Renal cortex interstitium (tissue), 11 donors: ENCODE measurements at regions not wholly inside any gene's neighbourhood (a gene's known extent, or its start where the extent isn't known, plus 50 kb on each side); places are given as distances from the start of the nearest gene placed in this dataset.

Source experiments
- DNase-seq, 11 donors: peaks; one replicate each; pipeline ENCODE4 v3.0.0-alpha.2; 2013; ENCODE audit warnings: low read depth in 9 of 11, low spot score in 4 of 11; ENCODE audit errors: extremely low read depth in 1 of 11

DNA sequence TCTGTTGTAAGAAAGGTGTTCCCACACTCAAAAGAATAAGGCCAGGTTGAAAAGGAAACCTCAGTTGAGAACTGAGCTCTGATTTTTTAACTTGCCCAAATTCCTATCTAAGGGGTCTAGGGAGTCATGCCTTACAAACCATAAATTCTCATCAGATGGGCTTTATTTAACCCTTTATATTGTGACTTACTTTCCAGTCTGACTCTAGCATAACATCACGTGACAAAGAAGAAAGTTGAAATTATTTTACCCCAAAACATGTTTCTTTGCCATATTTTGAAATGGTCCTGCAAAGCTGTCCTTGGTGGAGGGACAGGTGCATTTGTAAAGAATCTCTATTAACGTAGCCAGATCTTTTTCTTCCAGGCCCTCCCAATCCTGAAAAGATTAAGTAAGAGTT is 411.7 kb downstream of the GALC start:
- no peak for DNase-seq

DNA sequence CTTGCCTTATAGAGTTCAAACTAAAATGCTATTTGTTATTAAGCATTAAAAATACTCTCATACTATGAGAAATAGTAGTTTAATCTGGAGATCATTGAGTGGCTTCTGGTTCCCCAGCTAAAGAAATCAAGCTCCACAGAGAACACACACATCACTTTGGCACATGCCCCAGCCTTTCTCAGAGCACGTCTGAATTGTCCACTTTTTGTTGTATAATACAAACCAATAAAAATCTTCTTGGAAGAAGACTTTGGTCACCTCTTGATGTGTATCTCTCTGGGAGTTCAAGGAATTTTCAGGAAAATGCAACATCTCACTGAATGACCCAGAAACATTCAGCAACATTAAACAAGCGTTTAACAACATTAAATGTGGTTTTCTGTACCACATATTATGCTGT is 413.9 kb downstream of the GALC start:
- DNase-seq, result no peak

DNA sequence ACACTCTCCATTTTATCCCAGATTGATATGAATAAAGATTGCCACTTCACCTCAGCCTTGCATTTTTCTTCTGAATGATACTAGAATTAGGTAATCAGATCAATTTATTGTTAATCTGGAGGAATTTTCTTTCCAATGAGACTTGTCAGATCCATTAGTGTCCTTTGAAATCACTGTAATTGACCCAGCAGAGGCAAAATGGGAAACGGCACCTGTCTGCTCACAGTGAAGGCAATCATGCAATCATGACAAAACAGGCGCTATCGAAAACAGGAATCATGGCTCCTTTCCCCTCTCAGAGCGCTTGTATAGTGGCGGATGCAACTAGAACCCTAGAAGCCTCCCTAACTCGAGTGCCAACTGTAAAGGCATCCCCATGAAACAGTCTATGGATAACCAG is 417.6 kb downstream of the GALC start:
- no peak for DNase-seq

DNA sequence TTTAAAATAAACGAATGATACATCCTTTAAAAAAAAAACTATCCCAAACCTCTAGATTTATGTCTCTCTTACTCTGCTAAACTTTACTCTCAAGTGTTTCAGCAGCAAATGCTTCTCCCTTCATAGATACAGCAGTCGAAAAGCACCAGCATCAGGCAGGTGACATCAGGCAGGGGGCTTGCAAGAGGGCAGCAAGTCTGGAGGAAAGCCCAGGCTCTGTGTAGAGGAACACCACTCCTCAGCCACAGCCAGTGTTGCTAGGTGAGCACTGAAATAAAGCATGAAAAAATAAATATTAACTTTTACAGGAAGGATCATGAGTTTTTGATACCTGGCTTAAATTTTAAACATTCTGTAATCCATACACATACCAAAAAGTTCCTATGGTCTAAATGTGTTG is 419.4 kb downstream of the GALC start:
- no peak for DNase-seq

DNA sequence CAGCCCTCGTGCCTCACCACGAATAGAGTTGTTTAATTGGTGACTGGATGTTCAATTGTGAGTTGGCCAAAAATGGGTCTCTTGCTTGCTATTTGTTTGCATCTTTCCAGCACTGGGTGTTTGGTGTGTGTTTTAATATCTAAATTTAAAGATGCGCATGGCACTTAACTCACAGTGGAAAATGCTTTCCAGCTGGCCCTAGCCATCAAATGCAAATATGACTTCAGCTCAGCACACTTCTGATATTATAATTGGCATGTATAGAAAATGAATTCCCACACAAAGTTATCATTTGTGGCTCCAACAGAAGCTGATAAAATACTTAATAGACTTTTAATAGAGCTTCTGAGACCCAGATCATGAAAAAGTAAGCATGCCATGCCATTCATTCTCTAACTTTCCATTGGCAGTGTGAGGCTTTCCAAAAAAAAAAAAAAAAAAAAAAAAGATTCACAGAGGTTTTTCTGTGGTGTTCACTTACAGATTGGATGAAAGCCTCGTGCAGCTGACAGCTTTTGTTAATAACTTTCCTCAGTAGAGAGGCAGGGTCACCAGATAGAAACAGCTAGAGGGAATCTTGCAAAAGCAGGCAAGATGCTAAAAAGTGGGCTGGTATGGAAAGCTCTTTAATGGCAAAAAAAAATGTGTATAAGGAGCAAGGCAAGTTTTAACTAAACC is 425.2 kb downstream of the GALC start:
- DNase-seq, result no peak

DNA sequence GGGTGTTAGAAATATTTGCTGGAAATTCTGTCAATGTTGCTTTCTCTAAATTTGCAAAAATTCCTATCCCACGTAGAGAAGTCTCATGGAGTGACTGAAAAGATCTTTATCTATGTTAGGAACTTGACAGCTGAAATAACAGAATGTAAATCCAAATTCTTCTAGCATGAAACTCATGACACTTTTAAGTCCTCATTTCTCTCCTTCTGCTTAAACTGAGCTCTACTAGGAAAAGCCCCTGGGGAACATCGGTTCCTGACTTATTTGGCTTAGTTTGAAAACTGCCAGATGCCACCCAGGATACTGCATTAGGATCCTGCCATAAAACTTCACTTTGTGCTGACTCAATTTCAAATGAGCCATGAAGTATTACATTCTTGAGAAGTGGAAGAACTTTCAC is 426.0 kb downstream of the GALC start:
- DNase-seq, result peak in 7 of 11 donors; percentile 6 to 36 (median 17)

DNA sequence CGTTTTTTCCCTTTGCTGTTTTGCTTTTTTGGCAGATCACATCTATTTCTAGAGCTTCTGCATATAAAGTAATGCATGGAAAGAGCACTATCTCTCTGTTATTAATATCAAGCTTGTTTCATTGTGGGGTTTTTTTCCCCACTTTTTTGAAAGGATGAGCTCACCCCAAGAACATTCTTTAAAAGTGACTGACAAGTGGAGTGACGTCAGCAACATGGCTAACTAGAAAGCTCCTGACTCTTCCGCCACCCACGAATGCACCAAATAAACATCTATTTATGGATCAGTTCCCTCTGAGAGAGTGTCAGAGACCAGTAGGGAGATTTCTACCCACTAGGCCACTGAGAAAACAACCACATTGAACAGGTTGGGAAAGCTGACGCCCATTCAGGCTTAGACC is 445.4 kb downstream of the GALC start:
- no peak for DNase-seq

DNA sequence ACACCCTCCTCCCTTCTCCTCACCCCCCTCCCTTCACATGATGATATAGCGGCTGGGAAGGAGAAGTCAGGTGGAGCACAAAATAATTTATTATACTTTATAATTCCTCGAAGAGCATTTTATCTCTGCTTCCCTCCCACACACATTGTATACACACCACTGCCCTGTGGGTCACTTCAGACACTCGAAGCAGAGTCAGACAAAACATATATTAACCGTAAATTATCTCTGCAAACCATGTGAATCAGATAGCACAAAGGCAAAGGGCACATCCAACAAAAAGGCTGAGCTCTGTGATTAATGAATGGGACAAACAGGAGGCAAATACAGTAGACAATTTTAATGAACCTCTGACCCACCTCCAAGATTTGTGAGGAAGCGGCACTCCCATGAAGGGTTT is 450.7 kb downstream of the GALC start:
- DNase-seq, result peak in 3 of 11 donors; percentile 14 to 18 (median 18)

DNA sequence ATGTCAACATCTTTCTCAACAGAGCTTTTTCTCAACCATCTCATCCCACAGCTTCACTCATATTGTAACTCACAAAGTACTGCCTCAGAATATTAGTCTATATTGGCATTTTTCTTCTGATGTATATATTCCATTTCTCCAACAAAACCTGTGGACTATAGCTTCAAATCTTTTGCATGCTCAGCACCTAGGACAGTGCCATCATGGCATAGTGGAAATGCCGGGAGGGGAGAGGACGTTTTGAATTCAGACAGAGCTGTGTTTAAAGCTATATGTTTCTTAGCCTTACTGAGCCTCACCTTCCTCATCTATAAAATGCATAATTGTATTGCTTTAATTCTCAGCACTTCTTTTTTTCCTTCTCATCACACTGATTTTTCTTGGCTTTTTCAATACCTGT is 452.6 kb downstream of the GALC start:
- DNase-seq, result no peak

DNA sequence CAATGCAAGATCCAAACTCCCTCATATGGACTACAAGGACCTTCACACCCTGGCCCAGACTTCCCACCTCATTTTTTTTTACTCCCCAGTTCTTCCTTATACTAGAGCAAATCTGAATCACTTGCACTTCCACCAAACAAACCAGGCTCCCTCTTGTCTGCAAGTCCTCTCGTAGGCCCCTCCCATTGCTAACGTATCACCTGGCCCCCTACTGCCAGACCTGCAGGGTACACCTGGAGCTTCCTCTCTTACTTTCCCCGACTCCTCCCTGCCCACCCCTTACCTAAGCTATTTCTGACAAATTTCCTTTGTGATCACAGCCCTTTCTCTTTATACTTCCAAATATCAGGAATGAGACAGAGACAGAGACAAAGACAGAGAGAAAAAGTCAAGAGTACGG is 463.9 kb downstream of the GALC start:
- DNase-seq, result no peak

DNA sequence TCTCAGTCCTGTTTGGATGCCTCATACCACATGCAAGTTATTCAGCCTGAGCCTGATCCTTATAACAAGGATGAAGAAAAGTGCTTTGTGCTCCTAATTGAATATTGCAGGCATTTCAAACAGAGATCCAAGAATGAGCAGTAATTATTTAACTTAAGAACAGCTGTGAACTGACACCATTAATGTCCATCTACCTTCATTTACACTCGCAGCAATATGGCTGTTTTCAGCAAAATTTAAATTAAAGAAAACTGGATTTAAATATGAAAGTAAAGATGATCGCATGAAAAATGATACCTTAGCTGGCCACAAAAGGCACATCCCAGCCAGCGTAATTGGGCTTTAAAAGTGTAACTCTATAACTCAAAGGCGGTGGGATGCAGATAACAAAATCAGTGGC is 466.3 kb downstream of the GALC start:
- DNase-seq, result no peak

DNA sequence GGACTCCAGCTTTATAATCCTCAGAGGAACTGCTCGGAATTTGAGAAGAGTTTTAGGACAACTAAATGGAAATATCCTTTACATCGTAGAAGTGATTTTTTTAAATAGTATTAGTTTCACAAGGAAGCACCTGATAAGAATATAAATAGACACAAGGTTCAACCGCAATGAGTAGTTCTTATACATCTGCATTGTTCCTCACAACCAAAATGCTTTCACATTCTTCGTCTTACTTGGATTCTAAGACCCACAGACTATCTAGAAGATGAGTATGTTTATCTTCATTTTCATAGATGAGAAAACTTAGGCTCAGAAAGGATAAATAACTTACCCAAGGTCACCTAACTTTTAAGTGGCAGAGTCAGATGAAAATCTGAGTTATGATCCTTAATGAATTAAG is 469.0 kb downstream of the GALC start:
- DNase-seq, result no peak

DNA sequence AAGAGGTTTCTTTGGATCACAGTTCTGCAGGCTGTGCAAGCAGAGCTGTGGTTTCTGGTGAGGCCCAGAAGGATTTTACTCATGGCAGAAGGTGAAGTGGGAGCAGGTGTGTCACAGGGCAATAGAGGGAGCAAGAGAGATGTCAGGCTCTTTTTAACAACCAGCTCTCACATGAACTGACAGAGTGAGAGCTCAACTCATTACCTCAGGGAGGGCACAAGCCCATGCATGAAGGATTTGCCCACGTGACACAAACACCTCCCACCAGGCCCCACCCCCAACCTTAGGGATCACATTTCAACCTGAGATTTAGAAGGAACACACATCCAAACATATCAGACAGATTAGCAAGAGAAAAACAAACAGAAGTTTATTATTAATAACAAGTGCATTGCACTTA is 470.4 kb downstream of the GALC start:
- DNase-seq, result no peak

DNA sequence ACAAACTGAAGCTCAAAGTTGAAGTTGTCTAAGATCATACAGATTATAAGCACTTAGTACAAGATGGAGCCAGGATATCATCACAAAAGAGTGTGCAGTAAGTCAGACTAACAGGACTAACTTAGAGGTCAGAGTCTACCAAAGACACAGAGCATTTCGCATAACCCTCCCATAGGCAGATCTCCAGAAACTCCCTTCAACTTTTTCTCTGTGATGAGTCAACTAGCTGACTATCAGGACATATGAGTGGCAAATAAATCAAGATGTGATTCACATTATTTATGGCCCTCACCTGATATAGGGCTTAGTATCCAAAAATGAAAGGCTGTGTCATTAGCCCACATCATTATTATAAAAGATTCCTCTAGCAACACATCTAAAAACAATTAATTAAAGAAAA is 484.6 kb downstream of the GALC start:
- no peak for DNase-seq

DNA sequence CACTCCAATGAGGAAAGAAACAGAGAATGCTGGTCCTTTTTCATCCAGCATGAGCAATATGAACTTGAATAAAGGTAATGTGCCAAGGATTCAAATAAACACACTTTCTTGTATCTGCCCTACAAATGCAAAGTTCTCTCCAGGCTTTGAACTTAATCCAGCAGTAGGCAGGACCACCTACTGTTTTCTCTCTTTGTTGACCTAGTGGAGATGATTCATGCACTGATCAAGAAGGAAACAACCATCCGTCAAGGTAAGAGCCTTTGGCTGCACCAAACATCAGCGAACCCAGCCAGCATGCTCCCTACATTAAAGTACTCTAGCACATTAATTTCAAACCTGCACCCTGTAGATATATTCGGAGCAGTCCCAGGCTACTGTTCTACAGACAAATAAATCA is 489.3 kb downstream of the GALC start:
- no peak for DNase-seq

DNA sequence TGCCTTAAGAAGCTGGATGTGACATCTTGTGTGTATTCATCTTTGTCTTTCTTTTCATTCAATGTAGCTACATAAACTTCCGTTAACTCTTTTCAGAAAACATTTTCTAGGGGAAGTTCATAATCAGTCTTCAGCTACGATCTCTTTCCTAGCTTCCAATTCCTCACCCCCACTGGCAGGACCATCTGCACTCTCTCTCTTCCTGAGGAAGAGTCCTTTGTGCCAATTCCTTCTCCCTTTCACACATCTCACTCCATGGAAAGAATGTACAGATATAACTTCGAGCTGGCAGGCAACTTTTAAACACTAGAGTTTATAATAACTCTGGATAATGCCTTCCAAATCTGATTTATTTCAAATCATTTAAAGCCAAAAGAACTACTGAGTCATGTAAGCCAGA is 495.7 kb downstream of the GALC start:
- no peak for DNase-seq

DNA sequence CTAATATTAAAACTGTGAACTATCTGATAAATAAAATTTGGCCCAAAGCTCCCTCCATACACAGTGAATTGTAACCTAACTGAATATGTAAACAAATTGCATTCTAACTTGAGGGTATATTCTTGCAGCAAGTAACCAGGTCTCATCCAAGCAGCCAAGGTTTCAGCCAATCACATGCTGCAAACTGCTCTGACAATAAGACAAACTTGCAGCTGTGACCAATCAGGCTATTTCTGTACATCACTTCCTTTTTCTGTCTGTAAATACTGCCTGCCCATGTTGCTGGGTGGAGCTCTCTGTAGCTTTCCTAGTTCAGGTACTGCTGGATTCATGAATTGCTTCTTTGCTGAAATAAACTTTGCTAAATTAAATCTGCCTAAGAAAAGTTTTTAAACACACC is 499.0 kb downstream of the GALC start:
- DNase-seq, result no peak

DNA sequence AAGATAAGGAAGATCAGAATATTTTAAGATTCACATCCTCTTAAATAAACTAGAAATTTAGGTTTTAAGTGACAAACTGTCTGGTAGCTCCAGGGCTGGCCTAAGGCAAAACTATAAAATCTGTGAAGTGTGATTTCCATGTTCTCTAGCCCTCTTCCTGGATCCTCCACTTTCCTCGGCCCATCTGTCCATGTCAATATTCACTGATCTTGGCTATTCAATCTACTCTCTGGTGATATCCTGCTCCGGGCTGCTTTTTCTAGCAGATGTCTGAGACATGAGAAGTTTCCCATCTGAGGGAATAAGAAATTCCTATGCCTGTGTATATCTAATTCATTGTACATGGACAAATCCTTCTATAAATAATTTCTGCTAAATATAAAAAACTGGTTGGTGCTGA is 500.4 kb downstream of the GALC start:
- no peak for DNase-seq

DNA sequence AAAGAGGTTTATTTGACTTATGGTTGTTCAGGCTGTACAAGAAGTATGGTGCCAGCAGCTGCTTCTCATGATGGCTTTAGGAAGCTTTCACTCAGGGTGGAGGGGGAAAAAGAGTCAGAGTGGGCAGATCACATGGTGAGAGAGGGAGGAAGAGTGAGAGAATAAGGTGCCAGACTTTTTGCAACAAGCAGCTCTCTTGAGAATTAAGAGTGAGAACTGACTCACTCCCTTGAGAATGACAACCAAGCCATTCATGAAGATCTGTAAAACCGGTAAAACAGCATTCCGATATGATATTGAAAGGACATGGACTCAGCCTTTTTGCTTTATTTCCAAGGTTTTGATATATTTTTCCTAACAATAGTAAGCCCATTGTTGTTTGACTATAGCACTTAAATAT is 501.2 kb downstream of the GALC start:
- no peak for DNase-seq

DNA sequence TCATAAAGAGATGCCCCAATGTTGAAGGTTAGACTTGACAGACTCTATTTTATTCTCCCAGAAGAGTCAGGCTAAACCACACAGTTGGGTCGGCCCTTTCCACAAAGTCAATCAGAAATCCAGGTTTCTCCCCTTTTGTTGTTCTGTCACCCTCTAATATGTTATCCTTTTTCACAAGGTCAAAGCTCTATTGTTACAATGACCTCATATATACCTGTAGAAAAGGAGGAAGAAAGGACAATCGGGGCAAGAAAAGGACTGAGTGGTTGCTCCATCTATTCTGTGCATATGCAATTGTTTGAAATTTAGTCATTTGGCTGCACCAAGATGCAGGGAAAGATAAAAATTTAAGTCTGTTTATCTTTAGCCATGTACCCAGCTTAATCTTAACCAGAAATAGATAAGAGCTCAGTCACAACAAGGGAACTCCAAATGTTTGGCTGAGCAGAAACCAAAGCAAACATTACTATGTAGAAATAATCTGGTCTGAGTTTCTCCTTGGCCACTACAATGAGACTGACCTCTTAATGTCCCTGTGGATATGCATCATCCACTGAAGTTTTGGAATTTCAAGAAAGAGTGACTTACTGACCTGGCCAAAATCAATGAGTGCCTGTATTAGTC is 503.7 kb downstream of the GALC start:
- DNase-seq, result no peak
